Ascending aorta (tissue), 2 donors: ENCODE measurements at regions not wholly inside any gene's neighbourhood (a gene's known extent, or its start where the extent isn't known, plus 50 kb on each side); places are given as distances from the start of the nearest gene placed in this dataset.
A peak's percentile ranks its signal among the peaks of the same experiment; 100 is the strongest.

ENCODE experiments used
- DNase-seq, 2 donors: peaks; one replicate each; pipeline ENCODE4 v3.0.0-alpha.2; 2019; ENCODE audit warnings: low spot score in 2 of 2
- H3K27ac ChIP-seq, 2 donors: fragments of 200-600 bp; sonication (generic); one replicate each; pipeline ENCODE4 v1.5.1; 2016 to 2017; ENCODE audit warnings: mild to moderate bottlenecking in 1 of 2
- H3K27me3 ChIP-seq: fragments of 200-600 bp; sonication (generic); one replicate; pipeline ENCODE4 v1.5.1; 2017
- H3K36me3 ChIP-seq, 2 donors: fragments of 200-600 bp; sonication (generic); one replicate each; pipeline ENCODE4 v1.5.1; 2016
- H3K4me1 ChIP-seq, 2 donors: fragments of 200-600 bp; sonication (generic); one replicate each; pipeline ENCODE4 v1.5.1; 2016 to 2017; ENCODE audit warnings: mild to moderate bottlenecking in 1 of 2
- H3K4me3 ChIP-seq, 2 donors: fragments of 200-600 bp; sonication (generic); one replicate each; pipeline ENCODE4 v1.5.1; 2016 to 2017; ENCODE audit warnings: mild to moderate bottlenecking in 1 of 2
- H3K9me3 ChIP-seq, 2 donors: fragments of 200-600 bp; sonication (generic); one replicate each; pipeline ENCODE4 v1.5.1; 2016
- intact Hi-C: fragments of 100-400 bp; cut with DNase I; formaldehyde crosslinking; loops from one replicate; pipeline ENCODE4 v1.15.1; 2023
- TF ChIP-seq, protein P1 (sequence below), 3 experiments: fragments of 200-600 bp in 2 of 3; fragments of 450-650 bp in 1 of 3; sonication (generic) in 2 of 3; IDR thresholded peaks; one replicate each; pipeline ENCODE4 v1.5.1; 2016 to 2019; ENCODE audit warnings: antibody characterized with exemption in 3 of 3, mild to moderate bottlenecking in 1 of 3, moderate library complexity in 1 of 3

DNA sequence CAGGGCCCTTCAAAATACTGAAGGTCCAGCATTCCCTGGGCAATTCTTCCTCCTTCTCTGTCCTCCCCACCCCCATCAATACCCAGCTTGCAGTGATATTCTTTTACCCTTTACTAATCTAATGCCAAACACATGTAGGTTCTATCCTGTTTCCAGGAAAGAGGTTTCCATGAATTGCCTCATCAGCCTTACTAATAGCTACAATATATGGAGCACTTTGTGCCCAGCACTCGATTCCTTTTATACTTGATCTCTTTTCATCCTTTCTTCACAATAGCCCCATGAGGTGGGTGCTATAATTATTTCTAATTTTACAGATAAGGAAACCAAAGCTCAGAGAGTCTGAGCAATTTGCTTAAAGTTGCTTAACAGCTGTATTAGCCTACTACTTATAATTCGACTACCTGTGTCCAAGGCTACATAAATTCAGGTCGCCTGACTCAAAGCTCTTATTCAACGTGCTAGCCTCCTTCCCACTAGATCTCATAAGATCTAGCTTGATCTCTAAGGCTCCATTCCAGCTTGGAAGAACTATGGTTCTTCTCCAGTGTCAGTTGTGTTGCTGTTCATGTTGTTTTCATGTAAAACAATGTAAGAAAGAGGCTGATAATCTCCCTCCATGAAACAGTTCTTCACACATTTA is 229.6 kb upstream of the PGRMC2 start:
- Histone ChIP-seq H3K9me3 (no peaks in the 10 kb centered on the region), H3K4me1 (peaks cover 6 to 46% of the 10 kb centered on the region in 2 donors), H3K27me3 (no peaks in the 10 kb centered on the region), H3K4me3 (no peak overlapping the region), H3K27ac (peak overlapping the region; percentile 84 to 88), H3K36me3 (no peaks in the 10 kb centered on the region)
- TF ChIP-seq, protein P1, sequence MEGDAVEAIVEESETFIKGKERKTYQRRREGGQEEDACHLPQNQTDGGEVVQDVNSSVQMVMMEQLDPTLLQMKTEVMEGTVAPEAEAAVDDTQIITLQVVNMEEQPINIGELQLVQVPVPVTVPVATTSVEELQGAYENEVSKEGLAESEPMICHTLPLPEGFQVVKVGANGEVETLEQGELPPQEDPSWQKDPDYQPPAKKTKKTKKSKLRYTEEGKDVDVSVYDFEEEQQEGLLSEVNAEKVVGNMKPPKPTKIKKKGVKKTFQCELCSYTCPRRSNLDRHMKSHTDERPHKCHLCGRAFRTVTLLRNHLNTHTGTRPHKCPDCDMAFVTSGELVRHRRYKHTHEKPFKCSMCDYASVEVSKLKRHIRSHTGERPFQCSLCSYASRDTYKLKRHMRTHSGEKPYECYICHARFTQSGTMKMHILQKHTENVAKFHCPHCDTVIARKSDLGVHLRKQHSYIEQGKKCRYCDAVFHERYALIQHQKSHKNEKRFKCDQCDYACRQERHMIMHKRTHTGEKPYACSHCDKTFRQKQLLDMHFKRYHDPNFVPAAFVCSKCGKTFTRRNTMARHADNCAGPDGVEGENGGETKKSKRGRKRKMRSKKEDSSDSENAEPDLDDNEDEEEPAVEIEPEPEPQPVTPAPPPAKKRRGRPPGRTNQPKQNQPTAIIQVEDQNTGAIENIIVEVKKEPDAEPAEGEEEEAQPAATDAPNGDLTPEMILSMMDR (IDR thresholded peaks at IDR 0.05), result no peak
- intact Hi-C loops, result loop anchor here (1.0 to 10.0 kb wide), 6 partner anchors 12 to 578 kb away; partner anchors contain the start of genes C4orf33, JADE1 and SCLT1
- DNase-seq, result no peak

DNA sequence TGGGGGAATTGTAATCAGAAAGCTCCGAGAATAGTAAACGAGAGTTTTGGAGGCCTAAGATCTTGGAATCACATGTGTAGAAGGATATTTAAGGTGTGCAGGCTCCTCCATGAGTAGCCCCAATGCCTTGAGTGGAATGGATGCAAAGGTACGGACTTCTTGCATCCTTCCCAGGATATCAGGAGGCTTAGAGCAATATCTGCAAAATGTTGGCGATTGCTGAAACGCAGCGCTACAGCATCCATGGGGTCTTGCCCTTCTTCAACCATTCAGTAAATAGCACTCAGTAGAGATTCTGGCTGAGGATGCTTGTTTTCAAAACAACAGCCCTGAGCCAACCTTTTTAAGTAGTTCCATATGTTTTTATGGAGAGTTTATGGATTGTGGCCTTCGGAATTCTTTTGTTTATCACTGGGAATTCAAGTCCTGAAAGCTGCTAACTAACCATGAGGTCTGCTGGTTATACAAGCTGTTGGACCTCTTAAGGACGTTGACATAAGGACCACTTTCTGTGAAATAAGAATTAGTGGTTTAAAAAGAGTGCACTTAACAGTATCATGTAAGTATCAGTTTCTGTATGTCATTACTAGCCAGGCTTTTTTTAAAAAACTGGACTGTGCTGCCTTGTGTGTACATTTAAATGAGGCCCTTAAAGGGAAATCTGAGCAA is 228.8 kb upstream of the PGRMC2 start:
- TF ChIP-seq, protein P1 (IDR thresholded peaks at IDR 0.05), result no peak
- Histone ChIP-seq H3K36me3 (no peaks in the 10 kb centered on the region), H3K4me1 (peaks cover 3 to 39% of the 10 kb centered on the region in 2 donors), H3K27me3 (no peaks in the 10 kb centered on the region), H3K9me3 (no peaks in the 10 kb centered on the region), H3K27ac (peak overlapping the region; percentile 84 to 88), H3K4me3 (no peak overlapping the region)
- DNase-seq, result no peak
- intact Hi-C loops, result loop anchor here (2.0 to 10.0 kb wide), 4 partner anchors 49 to 578 kb away; partner anchors contain the start of genes C4orf33, JADE1 and SCLT1

DNA sequence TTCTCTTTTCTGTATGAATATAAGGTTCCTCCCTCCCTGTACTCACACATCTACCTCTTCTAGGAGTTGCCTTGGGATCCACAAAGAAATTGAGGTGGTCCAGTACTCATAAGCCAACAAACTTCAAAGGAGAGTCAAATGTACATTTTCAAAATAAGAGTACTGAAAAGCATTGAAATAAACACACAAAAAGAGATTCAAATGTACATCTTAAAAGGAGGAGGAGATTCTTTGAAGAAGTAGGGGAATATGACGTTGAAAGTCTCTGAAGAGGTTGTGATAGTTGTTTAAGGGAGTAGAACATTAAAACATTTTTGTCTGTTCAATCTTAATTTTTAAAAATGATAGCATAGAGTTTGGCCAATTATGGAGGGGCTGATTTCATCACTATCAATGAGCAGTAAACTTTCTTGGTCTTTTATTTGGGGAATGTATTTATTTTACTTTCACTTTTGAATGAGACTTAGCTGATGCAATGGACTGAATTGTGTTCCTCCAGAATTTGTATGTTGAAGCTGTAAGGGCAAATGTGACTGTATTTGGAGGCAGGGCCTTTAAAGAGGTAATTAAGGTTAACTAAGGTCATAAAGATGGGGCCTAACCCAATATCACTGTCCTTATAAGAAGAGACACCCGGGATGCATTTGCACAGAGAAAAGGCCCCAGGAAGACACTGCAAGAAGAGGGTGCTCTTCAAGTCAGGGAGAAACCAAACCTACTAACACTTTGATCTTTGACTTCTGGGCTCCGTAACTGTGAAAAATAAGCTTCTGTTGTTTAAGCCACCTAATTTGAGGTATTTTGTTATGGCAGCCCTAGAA is 226.3 kb upstream of the PGRMC2 start:
- H3K4me3 ChIP-seq, result no peak overlapping the region

DNA sequence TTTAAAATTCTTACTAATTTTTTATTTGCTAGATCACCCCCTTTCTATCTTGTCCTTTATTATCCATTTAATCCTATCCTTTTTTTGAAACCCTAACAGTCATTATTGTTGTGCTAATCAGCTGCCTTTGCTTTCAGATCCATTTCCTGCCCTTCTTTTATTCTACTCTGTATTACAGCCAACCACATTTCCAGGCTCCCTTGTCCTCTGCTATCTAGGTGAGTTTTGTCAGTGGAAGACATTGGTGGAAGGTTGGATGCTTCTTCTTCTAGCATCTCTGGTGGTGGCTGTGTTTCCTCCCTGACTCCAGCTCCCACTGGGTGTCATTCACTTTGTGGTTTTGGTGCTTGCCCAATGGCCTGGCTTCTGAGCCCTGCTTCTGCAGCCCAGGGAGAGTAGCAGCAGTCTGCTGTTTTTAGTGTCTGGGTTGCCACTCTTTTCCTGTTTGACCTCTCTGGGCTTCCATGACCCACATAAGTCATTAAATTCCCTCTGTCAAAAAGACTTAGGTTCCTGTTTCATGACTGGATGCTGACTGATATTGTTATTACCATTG is 225.2 kb upstream of the PGRMC2 start:
- intact Hi-C loops, result loop anchor here (10.0 kb wide), 1 partner anchor 582 kb away; the partner anchor contains the start of genes C4orf33 and SCLT1
- no peaks in the 10 kb centered on the region for H3K27me3 ChIP-seq
- TF ChIP-seq, protein P1 (IDR thresholded peaks at IDR 0.05), result no peak
- no peak overlapping the region for H3K4me3 ChIP-seq
- no peak overlapping the region for H3K27ac ChIP-seq
- no peaks in the 10 kb centered on the region for H3K9me3 ChIP-seq
- H3K4me1 ChIP-seq, result peaks cover 0 to 12% of the 10 kb centered on the region in 2 donors
- no peak for DNase-seq
- no peaks in the 10 kb centered on the region for H3K36me3 ChIP-seq

More for the DNA sequence above, 226.3 kb upstream of the PGRMC2 start:
- Histone ChIP-seq H3K4me1 (peaks cover 0 to 21% of the 10 kb centered on the region in 2 donors), H3K27me3 (no peaks in the 10 kb centered on the region), H3K27ac (no peak overlapping the region), H3K9me3 (no peaks in the 10 kb centered on the region), H3K36me3 (no peaks in the 10 kb centered on the region)
- intact Hi-C loops, result loop anchor here (10.0 kb wide), 1 partner anchor 581 kb away; the partner anchor contains the start of genes C4orf33 and SCLT1
- TF ChIP-seq, protein P1 (IDR thresholded peaks at IDR 0.05), result no peak
- DNase-seq, result no peak

DNA sequence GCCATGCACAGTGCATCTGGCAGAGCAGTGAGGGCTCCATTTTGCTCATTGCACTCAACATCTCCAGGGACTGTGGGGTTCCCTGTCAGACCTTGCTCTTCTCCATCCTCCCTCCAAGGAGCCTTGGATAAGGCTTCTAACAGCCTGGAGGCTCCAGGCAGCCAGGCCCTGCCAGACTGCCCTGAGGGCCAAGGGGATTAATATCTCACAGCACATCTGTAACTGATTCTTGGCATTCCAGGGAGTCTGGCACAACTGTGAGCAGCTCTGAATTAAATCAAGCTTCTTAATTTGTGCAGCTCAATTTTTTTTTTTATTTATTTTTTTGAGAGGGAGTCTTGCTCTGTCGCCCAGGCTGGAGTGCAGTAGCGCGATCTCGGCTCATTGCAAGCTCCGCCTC is 224.5 kb upstream of the PGRMC2 start:
- Histone ChIP-seq H3K36me3 (no peaks in the 10 kb centered on the region), H3K27me3 (no peaks in the 10 kb centered on the region), H3K9me3 (no peaks in the 10 kb centered on the region), H3K4me3 (no peak overlapping the region), H3K27ac (no peak overlapping the region), H3K4me1 (peaks cover 0 to 5% of the 10 kb centered on the region in 2 donors)
- DNase-seq, result no peak
- intact Hi-C loops, result loop anchor here (10.0 kb wide), 1 partner anchor 583 kb away; the partner anchor contains the start of genes C4orf33 and SCLT1
- TF ChIP-seq, protein P1 (IDR thresholded peaks at IDR 0.05), result no peak
